Spleen (tissue), 11 donors: ENCODE measurements at regions not wholly inside any gene's neighbourhood (a gene's known extent, or its start where the extent isn't known, plus 50 kb on each side); places are given as distances from the start of the nearest gene placed in this dataset.

Experiments
- DNase-seq: peaks from one replicate; pipeline ENCODE4 v3.0.0-alpha.2; 2020
- H3K27ac ChIP-seq, 8 donors: fragments of 200-600 bp; sonication (generic) in 7 of 8; 1 replicate in 4 of 8; 2 replicates in 4 of 8; pipeline versions ENCODE4 v1.5.0 to v1.8.0; 2016 to 2021; ENCODE audit warnings: inconsistent platforms in 4 of 8, mild to moderate bottlenecking in 4 of 8, moderate library complexity in 1 of 8
- H3K27me3 ChIP-seq, 7 donors: fragments of 200-600 bp; sonication (generic) in 6 of 7; replicated peaks in 1 of 7; 1 replicate in 4 of 7; 2 replicates in 3 of 7; pipeline versions ENCODE4 v1.5.0 to v1.8.0; 2016 to 2021; ENCODE audit warnings: inconsistent platforms in 3 of 7, mild to moderate bottlenecking in 1 of 7
- H3K36me3 ChIP-seq, 6 donors: fragments of 200-600 bp; sonication (generic) in 5 of 6; 1 replicate in 4 of 6; 2 replicates in 2 of 6; pipeline versions ENCODE4 v1.5.0 to v1.8.0; 2016 to 2021; ENCODE audit warnings: inconsistent platforms in 2 of 6
- H3K4me1 ChIP-seq, 6 donors: fragments of 200-600 bp; sonication (generic) in 5 of 6; 1 replicate in 3 of 6; 2 replicates in 3 of 6; pipeline versions ENCODE4 v1.5.0 to v1.8.0; 2016 to 2021; ENCODE audit warnings: inconsistent platforms in 3 of 6
- H3K4me3 ChIP-seq, 8 donors: fragments of 200-600 bp; sonication (generic) in 7 of 8; 1 replicate in 4 of 8; 2 replicates in 4 of 8; pipeline versions ENCODE4 v1.5.0 to v1.8.0; 2016 to 2021; ENCODE audit warnings: inconsistent platforms in 4 of 8, mild to moderate bottlenecking in 4 of 8, moderate library complexity in 2 of 8
- H3K9me3 ChIP-seq, 8 donors: fragments of 200-600 bp; sonication (generic) in 7 of 8; 1 replicate in 4 of 8; 2 replicates in 4 of 8; pipeline versions ENCODE4 v1.5.0 to v1.8.0; 2016 to 2021; ENCODE audit warnings: inconsistent platforms in 4 of 8
- CTCF ChIP-seq, 11 experiments: fragments of 200-600 bp in 7 of 11; fragments of 450-650 bp in 4 of 11; sonication (generic) in 4 of 11; IDR thresholded peaks in 8 of 11; conservative IDR thresholded peaks in 3 of 11; 1 replicate in 7 of 11; 2 replicates in 4 of 11; pipeline versions ENCODE4 v1.4.0 to v1.8.0; 2016 to 2021; ENCODE audit warnings: antibody characterized with exemption in 11 of 11, inconsistent platforms in 4 of 11, mild to moderate bottlenecking in 1 of 11
- POLR2A ChIP-seq, 3 donors: fragments of 450-650 bp; IDR thresholded peaks; one replicate each; pipeline ENCODE4 v1.5.1; 2017; ENCODE audit warnings: antibody characterized with exemption in 3 of 3, mild to moderate bottlenecking in 1 of 3
- POLR2AphosphoS5 ChIP-seq, 3 donors: sonication (generic); formaldehyde crosslinking; IDR thresholded peaks; one replicate each; pipeline ENCODE4 v1.5.1; 2017; ENCODE audit warnings: antibody characterized with exemption in 3 of 3
- WGBS, 5 donors: extraction: QIAGEN DNeasy Blood & Tissue Kit in 3 of 5; methylation state at CpG; one replicate each; pipeline versions ENCODE4 v1.1.5 to v1.1.7; 2013 to 2018; 5-methylcytosine and 5-hydroxymethylcytosine counted together
- intact Hi-C: fragments of 100-400 bp; cut with DNase I; formaldehyde crosslinking; loops from one replicate; pipeline ENCODE4 v1.15.0; 2023; ENCODE audit warnings: low total_unique reads
- donor health status: healthy with polysubstance abuse.
- donor health status: DM: no; HTN: no; CAD: no; lungs with moderate emphysema.
- donor health status: DM: no; HTN: no; CAD: no.
- donor health status: Bipolar disorder and iron deficiency.
- donor health status: healthy.
- donor health status: DM: no; HTN: no; CAD: no.
- donor health status: DM: yes; HTN: yes; CAD: no.

GRCh38 chr9:30198463-30199309 lies 2185.8 kb upstream of the ACO1 start:
- peaks cover 0 to 32% (median 20%) of the 10 kb centered on the region in 8 donors for H3K9me3 ChIP-seq
- no peaks in the 10 kb centered on the region for H3K27me3 ChIP-seq
- no peaks in the 10 kb centered on the region for H3K4me1 ChIP-seq
- H3K36me3 ChIP-seq, result no peaks in the 10 kb centered on the region
- no peak overlapping the region for H3K4me3 ChIP-seq
- TF ChIP-seq POLR2A (IDR thresholded peaks at IDR 0.05) (no peak), CTCF (IDR thresholded peaks at IDR 0.05 in 8 of 11, conservative IDR thresholded peaks at IDR 0.05 in 3 of 11) (no peak), POLR2AphosphoS5 (IDR thresholded peaks at IDR 0.05) (no peak)
- WGBS, 5 donors, result 82 to 93% (median 86%) methylated on average over 16 to 24 of the region's 24 CpGs
- DNase-seq, result no peak
- H3K27ac ChIP-seq, result no peak overlapping the region
- intact Hi-C loops, result no loop called here

- Histone ChIP-seq H3K4me3 (no peak overlapping the region), H3K36me3 (no peaks in the 10 kb centered on the region), H3K4me1 (no peaks in the 10 kb centered on the region), H3K27ac (no peak overlapping the region), H3K9me3 (peaks cover 0 to 32% (median 20%) of the 10 kb centered on the region in 8 donors), H3K27me3 (no peaks in the 10 kb centered on the region)
- 76 to 91% (median 80%) methylated on average over 3 of the region's 3 CpGs for WGBS, 5 donors
- intact Hi-C loops, result no loop called here
- DNase-seq, result no peak
- no peak for TF ChIP-seq POLR2AphosphoS5 (IDR thresholded peaks at IDR 0.05)
These were observed 2183.4 kb upstream of the ACO1 start for GRCh38 chr9:30201024-30201423.

- no peaks in the 10 kb centered on the region for H3K36me3 ChIP-seq
- no peak overlapping the region for H3K4me3 ChIP-seq
- no peaks in the 10 kb centered on the region for H3K9me3 ChIP-seq
- no peaks in the 10 kb centered on the region for H3K27me3 ChIP-seq
- intact Hi-C loops, result no loop called here
- H3K4me1 ChIP-seq, result no peaks in the 10 kb centered on the region
- 65 to 83% (median 72%) methylated on average over 4 of the region's 4 CpGs for WGBS, 5 donors
- no peak for DNase-seq
- H3K27ac ChIP-seq, result no peak overlapping the region
- TF ChIP-seq POLR2A (IDR thresholded peaks at IDR 0.05) (no peak), CTCF (IDR thresholded peaks at IDR 0.05 in 8 of 11, conservative IDR thresholded peaks at IDR 0.05 in 3 of 11) (no peak), POLR2AphosphoS5 (IDR thresholded peaks at IDR 0.05) (no peak)
These were observed 2149.4 kb upstream of the ACO1 start for GRCh38 chr9:30235068-30235467.

- Histone ChIP-seq H3K27me3 (no peaks in the 10 kb centered on the region), H3K4me3 (no peak overlapping the region), H3K36me3 (no peaks in the 10 kb centered on the region), H3K4me1 (no peaks in the 10 kb centered on the region), H3K9me3 (no peaks in the 10 kb centered on the region), H3K27ac (no peak overlapping the region)
- 76 to 86% (median 79%) methylated on average over 2 of the region's 2 CpGs for WGBS, 5 donors
- TF ChIP-seq POLR2AphosphoS5 (IDR thresholded peaks at IDR 0.05) (no peak), POLR2A (IDR thresholded peaks at IDR 0.05) (no peak), CTCF (IDR thresholded peaks at IDR 0.05 in 8 of 11, conservative IDR thresholded peaks at IDR 0.05 in 3 of 11) (no peak)
- intact Hi-C loops, result no loop called here
- DNase-seq, result no peak
These were observed 2148.9 kb upstream of the ACO1 start for GRCh38 chr9:30235564-30235963.
